Aorta (tissue), 5 donors: ENCODE measurements at regions not wholly inside any gene's neighbourhood (a gene's known extent, or its start where the extent isn't known, plus 50 kb on each side); places are given as distances from the start of the nearest gene placed in this dataset.
A peak's percentile ranks its signal among the peaks of the same experiment; 100 is the strongest.
"Not testable (repeated sequence)": the region's sequence is repeated elsewhere in the genome, so short reads cannot be mapped to it uniquely, and the experiment has no call there.

Experiments used
- ATAC-seq: fragments of 200-7000 bp; cut with Tn5 transposase; one replicate; pipeline ENCODE4 v1.9.1; 2022; ENCODE audit warnings: moderate library complexity; ENCODE audit not compliant: low FRiP score
- DNase-seq, 2 donors: peaks; one replicate each; pipeline ENCODE4 v3.0.0-alpha.2; 2020
- H3K27ac ChIP-seq, 2 donors: one replicate each; pipeline ENCODE4 v1.5.1; 2013; ENCODE audit warnings: low read length in 2 of 2, mild to moderate bottlenecking in 2 of 2, moderate library complexity in 2 of 2, control low read depth in 1 of 2, inconsistent platforms in 1 of 2, low read depth in 1 of 2
- H3K27me3 ChIP-seq, 2 donors: one replicate each; pipeline ENCODE4 v1.6.1; 2013; ENCODE audit warnings: control low read depth in 1 of 2, low read length in 1 of 2, mild to moderate bottlenecking in 1 of 2, moderate library complexity in 1 of 2; ENCODE audit not compliant: insufficient read depth in 2 of 2, control insufficient read depth in 1 of 2
- H3K36me3 ChIP-seq, 2 donors: one replicate each; pipeline ENCODE4 v1.6.1; 2013; ENCODE audit warnings: control low read depth in 1 of 2, low read length in 1 of 2, mild to moderate bottlenecking in 1 of 2; ENCODE audit not compliant: insufficient read depth in 2 of 2, control insufficient read depth in 1 of 2
- H3K4me1 ChIP-seq, 2 donors: one replicate each; pipeline ENCODE4 v1.6.1; 2013; ENCODE audit warnings: low read length in 2 of 2, control low read depth in 1 of 2, mild to moderate bottlenecking in 1 of 2, moderate library complexity in 1 of 2; ENCODE audit not compliant: insufficient read depth in 2 of 2, control insufficient read depth in 1 of 2
- H3K4me3 ChIP-seq, 2 donors: one replicate each; pipeline ENCODE4 v1.5.1; 2013; ENCODE audit warnings: low read length in 2 of 2, control low read depth in 1 of 2, mild to moderate bottlenecking in 1 of 2
- H3K9me3 ChIP-seq: one replicate; pipeline ENCODE4 v1.6.1; 2013; ENCODE audit warnings: mild to moderate bottlenecking, low read length; ENCODE audit not compliant: control insufficient read depth
- WGBS, 2 donors: extraction: QIAGEN DNeasy Blood & Tissue Kit; methylation state at CpG; one replicate each; pipeline ENCODE4 v1.1.7; 2013; 5-methylcytosine and 5-hydroxymethylcytosine counted together
- intact Hi-C, 2 donors: fragments of 100-400 bp; cut with DNase I; formaldehyde crosslinking; loops; one replicate each; pipeline versions ENCODE4 v1.14.2 to v1.15.0; 2022
- donor health status: healthy with polysubstance abuse.
- donor health status: Bipolar disorder and iron deficiency.
- donor health status: DM: no; HTN: no; CAD: no.
- donor health status: DM: no; HTN: no; CAD: no.
- donor health status: DM: yes; HTN: yes; CAD: no.

DNA sequence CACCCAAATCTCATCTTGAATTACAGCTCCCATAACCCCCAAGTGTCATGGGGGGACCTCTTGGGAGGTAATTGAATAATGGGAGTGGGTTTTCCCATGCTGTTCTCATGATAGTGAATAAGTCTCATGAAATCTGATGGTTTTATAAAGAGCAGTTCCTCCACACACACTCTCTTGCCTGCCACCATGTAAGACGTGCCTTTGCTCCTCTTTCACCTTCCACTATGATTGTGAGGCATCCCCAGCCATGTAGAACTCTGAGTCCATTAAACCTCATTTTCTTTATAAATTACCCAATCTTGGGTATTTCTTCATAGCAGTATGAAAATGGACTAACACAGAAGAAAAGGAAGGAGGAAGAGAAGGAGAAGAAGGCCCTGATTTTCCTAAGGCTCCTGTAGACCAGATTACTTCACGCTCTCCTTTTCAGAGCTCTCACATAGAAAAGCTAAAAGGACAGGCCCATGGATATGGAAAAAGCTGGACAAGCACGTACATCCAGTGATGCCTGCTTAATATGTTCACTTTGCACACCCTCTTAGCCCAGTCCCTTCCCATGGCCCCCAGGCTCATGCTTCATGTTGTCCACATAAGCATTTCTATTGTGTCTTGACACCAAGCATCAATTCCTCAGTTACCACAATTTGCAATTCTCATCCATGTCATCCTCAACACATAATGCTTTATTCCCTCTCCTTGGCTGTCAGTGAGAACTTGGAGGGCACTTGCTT is 354.8 kb downstream of the CD83 start:
- WGBS, 2 donors, result 92 to 100% methylated on average over 3 of the region's 3 CpGs
- Histone ChIP-seq H3K27ac (no peak overlapping the region), H3K9me3 (no peaks in the 10 kb centered on the region), H3K36me3 (no peaks in the 10 kb centered on the region), H3K4me3 (no peak overlapping the region), H3K4me1 (peaks cover 0 to 2% of the 10 kb centered on the region in 2 donors), H3K27me3 (no peaks in the 10 kb centered on the region)
- ATAC-seq (no peak), DNase-seq (no peak)
- intact Hi-C loops, result no loop called here

DNA sequence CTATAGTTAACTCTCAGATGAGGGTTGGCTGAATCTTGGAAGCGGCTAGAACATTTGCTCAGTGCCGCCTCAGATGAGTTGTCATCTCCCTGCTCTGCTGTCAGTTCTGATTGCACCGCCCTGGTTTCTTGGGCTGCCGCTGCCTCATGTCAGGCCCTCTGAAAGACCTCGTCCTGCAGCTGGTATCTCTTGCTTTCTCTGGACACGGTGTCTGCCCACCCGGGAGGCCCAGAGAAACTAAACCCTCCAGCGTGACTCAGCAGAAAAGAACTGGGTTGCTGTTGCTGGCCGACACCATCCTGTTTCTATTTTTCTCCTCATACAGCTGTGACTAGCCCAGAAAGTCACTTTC is 355.4 kb downstream of the CD83 start:
- ATAC-seq (no peak), DNase-seq (no peak)
- Histone ChIP-seq H3K27ac (no peak overlapping the region), H3K9me3 (no peaks in the 10 kb centered on the region), H3K36me3 (no peaks in the 10 kb centered on the region), H3K27me3 (no peaks in the 10 kb centered on the region), H3K4me3 (no peak overlapping the region), H3K4me1 (peaks cover 0 to 2% of the 10 kb centered on the region in 2 donors)
- 37 to 38% methylated on average over 9 of the region's 9 CpGs for WGBS, 2 donors
- intact Hi-C loops, result no loop called here

DNA sequence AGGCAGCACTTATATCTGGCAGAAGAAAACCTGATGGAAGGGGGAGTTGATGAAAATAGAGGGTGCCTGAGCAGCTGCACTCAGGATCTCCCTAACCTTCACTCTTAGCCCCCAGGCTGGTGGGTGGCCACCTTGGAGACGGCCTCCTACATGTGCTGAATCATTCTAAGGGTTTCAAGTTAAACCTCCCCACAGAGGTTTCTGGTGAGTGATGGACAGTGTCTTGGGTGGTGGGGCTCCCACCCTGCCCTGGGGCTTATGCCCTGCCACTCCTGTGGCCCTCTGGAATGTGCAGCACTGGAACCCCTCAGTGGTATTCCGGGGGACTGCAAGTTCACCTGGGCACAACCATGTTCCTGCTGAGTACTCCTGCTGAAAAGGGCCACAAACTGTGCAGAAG is 357.2 kb downstream of the CD83 start:
- Histone ChIP-seq H3K9me3 (no peaks in the 10 kb centered on the region), H3K27ac (no peak overlapping the region), H3K4me1 (peaks cover 0 to 2% of the 10 kb centered on the region in 2 donors), H3K36me3 (no peaks in the 10 kb centered on the region), H3K4me3 (no peak overlapping the region), H3K27me3 (no peaks in the 10 kb centered on the region)
- intact Hi-C loops, result no loop called here
- DNase-seq, result no peak
- WGBS, 2 donors, result 93 to 98% methylated on average over 2 of the region's 2 CpGs
- ATAC-seq, result no peak

DNA sequence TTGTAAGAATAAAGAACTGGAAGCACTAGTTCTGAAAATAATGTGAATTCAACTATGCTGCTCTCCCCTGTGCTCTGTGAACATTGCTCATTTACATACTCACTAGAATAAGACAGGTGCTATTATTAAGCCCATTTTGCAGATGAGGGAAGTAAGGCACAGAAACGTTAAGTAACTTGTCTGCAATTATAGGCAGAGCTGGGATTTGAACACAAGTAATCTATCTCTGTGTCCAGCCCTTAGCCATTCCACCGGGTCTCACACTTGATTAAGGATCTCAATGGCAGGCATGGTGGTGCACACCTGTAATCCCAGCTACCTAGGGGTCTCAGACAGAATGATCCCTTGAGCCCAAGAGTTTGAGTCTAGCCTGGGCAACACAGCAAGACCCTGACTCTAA is 357.7 kb downstream of the CD83 start:
- H3K4me3 ChIP-seq, result no peak overlapping the region
- no peaks in the 10 kb centered on the region for H3K27me3 ChIP-seq
- no peaks in the 10 kb centered on the region for H3K9me3 ChIP-seq
- 95 to 96% methylated on average over 2 of the region's 2 CpGs for WGBS, 2 donors
- no peak for DNase-seq
- H3K4me1 ChIP-seq, result peaks cover 0 to 2% of the 10 kb centered on the region in 2 donors
- intact Hi-C loops, result no loop called here
- no peak for ATAC-seq
- H3K36me3 ChIP-seq, result no peaks in the 10 kb centered on the region
- H3K27ac ChIP-seq, result no peak overlapping the region

DNA sequence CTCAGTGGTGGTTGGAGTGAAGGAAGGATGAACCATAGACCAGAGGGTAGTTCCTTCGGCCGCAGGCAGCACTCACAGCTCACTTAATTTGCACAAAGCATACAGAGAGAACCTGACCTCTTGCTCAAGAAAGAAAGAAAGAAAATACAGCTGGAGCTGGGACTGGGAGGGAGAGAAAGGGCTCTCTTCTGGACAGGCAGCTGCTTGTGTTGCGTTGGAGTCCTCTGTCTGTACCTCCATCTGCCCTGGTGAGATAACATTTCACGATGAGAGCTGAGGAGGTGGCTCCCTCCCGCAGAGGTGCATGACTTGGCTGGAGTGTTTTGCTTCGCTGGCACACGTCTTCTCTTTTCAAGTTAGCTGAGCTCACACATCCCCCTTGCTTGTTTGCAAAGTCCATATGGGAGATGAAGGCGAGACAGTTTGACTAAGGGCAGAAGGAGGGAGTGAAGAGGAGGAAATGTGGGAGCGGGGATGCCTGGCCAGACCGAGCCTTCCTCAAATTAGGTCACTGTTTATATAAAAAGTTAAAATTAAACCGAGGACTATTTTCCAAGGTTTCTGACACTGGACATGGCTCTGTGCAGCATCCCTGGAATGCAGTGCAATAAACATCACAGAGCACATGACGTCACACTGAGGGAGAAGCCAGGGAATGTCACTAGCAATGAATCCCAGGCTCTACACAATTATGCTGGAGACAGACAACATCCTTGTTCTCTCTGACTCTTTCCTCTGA is 359.4 kb downstream of the CD83 start:
- ATAC-seq, result peak; percentile 86
- H3K27ac ChIP-seq, result no peak overlapping the region
- intact Hi-C loops, result no loop called here
- peaks cover 0 to 2% of the 10 kb centered on the region in 2 donors for H3K4me1 ChIP-seq
- peak overlapping the region in 1 of 2 donors; percentile 7 for H3K4me3 ChIP-seq
- peak in 1 of 2 donors; percentile 60 for DNase-seq
- no peaks in the 10 kb centered on the region for H3K9me3 ChIP-seq
- H3K27me3 ChIP-seq, result no peaks in the 10 kb centered on the region
- 6 to 7% methylated on average over 12 of the region's 12 CpGs for WGBS, 2 donors
- no peaks in the 10 kb centered on the region for H3K36me3 ChIP-seq

DNA sequence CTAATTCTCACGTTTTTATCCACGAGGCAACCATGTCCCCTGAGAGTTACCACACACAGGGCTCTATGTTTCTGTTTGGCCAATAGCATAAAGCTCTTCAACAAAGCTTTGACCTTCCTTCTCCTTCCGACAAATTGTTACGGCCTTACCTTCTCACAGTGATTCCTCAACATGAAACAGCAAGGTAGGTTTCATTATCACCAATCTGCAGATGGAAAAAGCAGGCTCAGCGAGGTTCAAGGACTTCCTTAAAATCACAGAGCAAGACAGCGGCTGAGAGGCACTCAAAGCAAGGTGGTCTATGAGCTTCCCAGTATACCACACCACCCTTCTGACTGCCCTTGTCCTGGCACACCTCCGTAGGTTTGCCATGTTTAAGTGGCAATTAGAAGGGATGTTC is 360.0 kb downstream of the CD83 start:
- no peak overlapping the region for H3K4me3 ChIP-seq
- H3K9me3 ChIP-seq, result no peaks in the 10 kb centered on the region
- H3K27me3 ChIP-seq, result no peaks in the 10 kb centered on the region
- WGBS, 2 donors, result 48 to 49% methylated on average over 7 of the region's 7 CpGs
- H3K36me3 ChIP-seq, result no peaks in the 10 kb centered on the region
- DNase-seq (no peak), ATAC-seq (no peak)
- intact Hi-C loops, result no loop called here
- no peak overlapping the region for H3K27ac ChIP-seq
- H3K4me1 ChIP-seq, result peaks cover 0 to 2% of the 10 kb centered on the region in 2 donors

DNA sequence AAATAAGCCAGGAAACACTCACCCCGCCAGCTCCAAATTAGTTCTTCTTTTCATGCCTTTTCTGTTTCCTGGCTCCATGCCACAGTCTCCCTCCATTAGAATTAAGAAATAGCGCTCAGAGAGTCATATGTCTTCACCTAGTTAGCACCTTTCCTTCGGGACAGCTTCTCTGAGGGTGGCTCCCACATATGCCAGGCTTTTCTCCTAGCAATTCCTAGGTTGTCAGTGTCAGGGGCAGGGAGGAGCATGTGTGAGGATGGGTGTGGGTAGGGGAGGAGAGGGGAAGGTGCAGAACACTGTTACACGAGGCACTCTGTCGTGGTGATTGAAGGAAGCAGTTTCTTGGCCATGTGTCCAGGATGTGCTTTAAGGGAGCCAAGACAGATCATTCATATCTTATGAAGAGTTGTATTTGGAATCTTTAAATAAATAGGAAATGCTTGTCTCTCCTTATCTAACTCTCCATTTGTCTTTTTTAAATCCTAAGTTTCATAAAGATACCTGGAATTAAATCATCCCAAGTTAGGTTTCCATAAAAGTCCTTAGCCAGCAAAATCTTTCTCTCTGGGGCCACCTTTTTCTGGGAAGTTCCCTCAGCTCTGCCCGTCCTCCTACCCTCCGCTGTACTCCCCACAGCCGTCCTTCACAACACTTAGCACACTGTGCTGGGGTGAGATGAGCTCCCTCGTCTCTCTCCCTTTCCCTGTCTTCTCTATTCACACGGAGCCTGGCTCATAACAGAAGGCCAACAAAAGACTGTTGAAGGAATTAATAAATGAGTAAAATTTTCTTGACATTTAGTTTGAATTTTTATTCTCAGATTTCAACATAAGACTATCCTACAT is 361.0 kb downstream of the CD83 start:
- no peak for DNase-seq
- Histone ChIP-seq H3K36me3 (no peaks in the 10 kb centered on the region), H3K27me3 (no peaks in the 10 kb centered on the region), H3K27ac (no peak overlapping the region), H3K4me1 (peaks cover 0 to 2% of the 10 kb centered on the region in 2 donors), H3K4me3 (no peak overlapping the region), H3K9me3 (no peaks in the 10 kb centered on the region)
- peak; percentile 29 for ATAC-seq
- intact Hi-C loops, result no loop called here
- WGBS, 2 donors, result 87 to 90% methylated on average over 10 of the region's 10 CpGs

DNA sequence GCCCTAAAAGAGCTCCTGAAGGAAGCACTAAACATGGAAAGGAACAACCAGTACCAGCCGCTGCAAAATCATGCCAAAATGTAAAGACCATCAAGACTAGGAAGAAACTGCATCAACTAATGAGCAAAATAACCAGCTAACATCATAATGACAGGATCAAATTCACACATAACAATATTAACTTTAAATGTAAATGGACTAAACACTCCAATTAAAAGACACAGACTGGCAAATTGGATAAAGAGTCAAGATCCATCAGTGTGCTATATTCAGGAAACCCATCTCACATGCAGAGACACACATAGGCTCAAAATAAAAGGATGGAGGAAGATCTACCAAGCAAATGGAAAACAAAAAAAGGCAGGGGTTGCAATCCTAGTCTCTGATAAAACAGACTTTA is 364.4 kb downstream of the CD83 start:
- H3K27me3 ChIP-seq, H3K36me3 ChIP-seq, H3K27ac ChIP-seq, H3K4me1 ChIP-seq, intact Hi-C loops, ATAC-seq, DNase-seq, H3K4me3 ChIP-seq, H3K9me3 ChIP-seq: not testable (repeated sequence)
- no CpG with 5 or more reads among the region's 1 CpG for WGBS, 2 donors
